ENCODE measurements at regions not wholly inside any gene's neighbourhood (a gene's known extent, or its start where the extent isn't known, plus 50 kb on each side); places are given as distances from the start of the nearest gene placed in this dataset.

- POLR2A ChIA-PET = no interaction called here
- no peak overlapping the region for H3K4me2 ChIP-seq
- 50% methylated on average over 2 of the region's 2 CpGs for WGBS (ENCODE audit: missing lambda C conversion rate)
- no peaks in the 10 kb centered on the region for H3K4me1 ChIP-seq
- ATAC-seq = no peak
- no peak for FAIRE-seq
- DNase-seq (ENCODE audit: low read depth in 1 of 2, low spot score in 1 of 2) = no peak
- no peaks in the 10 kb centered on the region for H3K9me3 ChIP-seq
- no peak overlapping the region for H3K27ac ChIP-seq
- H3K4me3 ChIP-seq = no peak overlapping the region
- TF ChIP-seq EP300 (IDR thresholded peaks at IDR 0.05) = no peak
- no peak for TF ChIP-seq CEBPB (IDR thresholded peaks at IDR 0.05)
- no peak for TF ChIP-seq TP53 (CRISPR knock-in tag; IDR thresholded peaks at IDR 0.05)
- TF ChIP-seq BHLHE40 (IDR thresholded peaks at IDR 0.05; ENCODE audit: low read depth, low read length) = no peak
- CTCF ChIA-PET = no interaction called here
Measured at GRCh38 chr5:82694711-82695285, 382.4 kb downstream of the TMEM167A start.

DNA sequence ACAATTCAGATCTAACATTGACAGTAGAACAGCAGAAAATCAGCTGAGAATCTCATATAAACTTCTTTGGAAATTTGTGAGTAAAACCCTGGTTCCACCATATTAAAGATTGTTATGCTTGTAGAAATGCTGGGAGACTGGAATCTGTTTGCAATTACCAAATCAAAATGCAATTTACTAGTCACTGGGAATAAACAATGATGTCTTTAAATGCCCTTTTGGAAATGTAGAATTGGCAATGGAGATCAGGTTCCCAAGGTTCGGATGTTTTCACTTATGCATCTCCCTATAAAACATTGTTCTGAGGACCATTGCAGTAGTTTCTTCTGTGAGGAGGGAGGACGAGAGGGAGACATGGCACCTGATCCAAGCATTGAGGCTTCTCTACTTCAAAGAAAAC lies 384.4 kb downstream of the TMEM167A start:
- FAIRE-seq = no peak
- TF ChIP-seq FOSB (CRISPR knock-in tag; IDR thresholded peaks at IDR 0.05) (no peak), HOXA7 (CRISPR knock-in tag; IDR thresholded peaks at IDR 0.05) (no peak)
- DNase-seq (ENCODE audit: low read depth in 1 of 2, low spot score in 1 of 2) = no peak

DNA sequence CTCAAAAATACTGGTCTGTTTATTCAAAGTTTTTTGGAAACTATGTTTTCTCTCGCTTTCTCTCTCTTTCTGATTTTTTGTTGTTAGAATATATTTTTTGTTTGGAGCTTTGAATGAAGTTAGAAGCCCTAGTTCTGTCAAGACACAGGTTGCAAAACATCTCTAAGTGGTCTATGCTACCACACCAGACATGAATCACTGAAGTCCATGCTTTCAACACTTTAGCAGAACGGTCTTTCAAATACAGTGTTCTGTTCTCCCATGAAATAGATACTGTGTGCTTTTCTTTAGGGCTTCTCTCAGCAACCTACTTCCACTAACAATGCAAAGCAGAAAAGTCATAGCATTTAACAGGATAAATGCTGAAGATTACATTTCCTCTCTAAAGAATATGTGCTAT lies 392.5 kb downstream of the TMEM167A start:
- ChIA-PET CTCF (no interaction called here), POLR2A (no interaction called here)
- FAIRE-seq = no peak
- Histone ChIP-seq H3K9me3 (no peaks in the 10 kb centered on the region), H3K4me3 (no peak overlapping the region), H3K27ac (no peak overlapping the region), H3K4me2 (no peak overlapping the region), H3K4me1 (no peaks in the 10 kb centered on the region)
- ATAC-seq = no peak
- 25% methylated on average over 2 of the region's 2 CpGs for WGBS (ENCODE audit: missing lambda C conversion rate)
- TF ChIP-seq HOXB5 (CRISPR knock-in tag; IDR thresholded peaks at IDR 0.05) (no peak), CBX2 (IDR thresholded peaks at IDR 0.05; ENCODE audit: borderline replicate concordance, low read depth) (no peak), E2F6 (IDR thresholded peaks at IDR 0.05; ENCODE audit: borderline replicate concordance, low read depth) (no peak), RARB (CRISPR knock-in tag; IDR thresholded peaks at IDR 0.05) (no peak), ELK1 (IDR thresholded peaks at IDR 0.05; ENCODE audit: low read depth, low read length) (no peak), HOXA7 (CRISPR knock-in tag; IDR thresholded peaks at IDR 0.05) (no peak), EHMT2 (IDR thresholded peaks at IDR 0.05; ENCODE audit: low read depth) (no peak), MYC (IDR thresholded peaks at IDR 0.05; ENCODE audit: borderline replicate concordance, low read length) (no peak), ZSCAN20 (CRISPR knock-in tag; IDR thresholded peaks at IDR 0.05) (no peak), TFCP2L1 (CRISPR knock-in tag; IDR thresholded peaks at IDR 0.05) (no peak), EHF (CRISPR knock-in tag; IDR thresholded peaks at IDR 0.05) (no peak), HDAC2 (IDR thresholded peaks at IDR 0.05) (no peak), PHF8 (IDR thresholded peaks at IDR 0.05; ENCODE audit: borderline replicate concordance, low read depth) (no peak), SREBF2 (IDR thresholded peaks at IDR 0.05) (no peak)
- TF ChIP-seq, protein P1, sequence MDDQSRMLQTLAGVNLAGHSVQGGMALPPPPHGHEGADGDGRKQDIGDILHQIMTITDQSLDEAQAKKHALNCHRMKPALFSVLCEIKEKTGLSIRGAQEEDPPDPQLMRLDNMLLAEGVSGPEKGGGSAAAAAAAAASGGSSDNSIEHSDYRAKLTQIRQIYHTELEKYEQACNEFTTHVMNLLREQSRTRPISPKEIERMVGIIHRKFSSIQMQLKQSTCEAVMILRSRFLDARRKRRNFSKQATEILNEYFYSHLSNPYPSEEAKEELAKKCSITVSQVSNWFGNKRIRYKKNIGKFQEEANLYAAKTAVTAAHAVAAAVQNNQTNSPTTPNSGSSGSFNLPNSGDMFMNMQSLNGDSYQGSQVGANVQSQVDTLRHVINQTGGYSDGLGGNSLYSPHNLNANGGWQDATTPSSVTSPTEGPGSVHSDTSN (IDR thresholded peaks at IDR 0.05) = no peak
- TF ChIP-seq, protein P2, sequence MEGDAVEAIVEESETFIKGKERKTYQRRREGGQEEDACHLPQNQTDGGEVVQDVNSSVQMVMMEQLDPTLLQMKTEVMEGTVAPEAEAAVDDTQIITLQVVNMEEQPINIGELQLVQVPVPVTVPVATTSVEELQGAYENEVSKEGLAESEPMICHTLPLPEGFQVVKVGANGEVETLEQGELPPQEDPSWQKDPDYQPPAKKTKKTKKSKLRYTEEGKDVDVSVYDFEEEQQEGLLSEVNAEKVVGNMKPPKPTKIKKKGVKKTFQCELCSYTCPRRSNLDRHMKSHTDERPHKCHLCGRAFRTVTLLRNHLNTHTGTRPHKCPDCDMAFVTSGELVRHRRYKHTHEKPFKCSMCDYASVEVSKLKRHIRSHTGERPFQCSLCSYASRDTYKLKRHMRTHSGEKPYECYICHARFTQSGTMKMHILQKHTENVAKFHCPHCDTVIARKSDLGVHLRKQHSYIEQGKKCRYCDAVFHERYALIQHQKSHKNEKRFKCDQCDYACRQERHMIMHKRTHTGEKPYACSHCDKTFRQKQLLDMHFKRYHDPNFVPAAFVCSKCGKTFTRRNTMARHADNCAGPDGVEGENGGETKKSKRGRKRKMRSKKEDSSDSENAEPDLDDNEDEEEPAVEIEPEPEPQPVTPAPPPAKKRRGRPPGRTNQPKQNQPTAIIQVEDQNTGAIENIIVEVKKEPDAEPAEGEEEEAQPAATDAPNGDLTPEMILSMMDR (IDR thresholded peaks at IDR 0.05) = no peak
- DNase-seq (ENCODE audit: low read depth in 1 of 2, low spot score in 1 of 2) = no peak

More for the DNA sequence above, 384.4 kb downstream of the TMEM167A start:
- ChIA-PET POLR2A (no interaction called here), CTCF (no interaction called here)
- H3K9me3 ChIP-seq = no peaks in the 10 kb centered on the region
- no peak overlapping the region for H3K4me2 ChIP-seq
- 22% methylated on average over 2 of the region's 2 CpGs for WGBS (ENCODE audit: missing lambda C conversion rate)
- no peak overlapping the region for H3K27ac ChIP-seq
- no peaks in the 10 kb centered on the region for H3K4me1 ChIP-seq
- no peak for ATAC-seq
- H3K4me3 ChIP-seq = no peak overlapping the region
